ENCODE measurements at regions not wholly inside any gene's neighbourhood (a gene's known extent, or its start where the extent isn't known, plus 50 kb on each side); places are given as distances from the start of the nearest gene placed in this dataset.

DNA sequence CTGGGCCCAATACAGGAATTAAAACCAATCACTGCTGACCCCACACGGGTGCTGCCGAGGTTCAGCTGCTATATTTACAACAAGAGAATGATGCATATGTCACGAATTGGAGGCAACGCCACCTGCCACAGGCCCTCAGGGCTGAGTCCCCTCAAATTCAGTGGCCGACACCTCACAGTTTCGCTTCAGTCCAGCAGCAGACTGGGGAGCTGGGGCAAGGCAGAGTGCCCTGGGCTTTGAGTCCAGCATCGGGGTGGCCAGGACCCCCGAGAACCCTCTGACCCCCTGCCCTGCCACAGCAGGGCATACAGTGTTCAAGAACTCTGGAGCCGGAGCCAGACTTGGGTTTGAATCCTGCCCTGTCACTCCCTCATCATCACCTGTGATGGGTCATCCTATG is 247.2 kb downstream of the CTTN start:
- Mint-ChIP-seq H3K4me1 (ENCODE audit: low read depth, unreplicated experiment) (no peaks in the 10 kb centered on the region), H3K27ac (ENCODE audit: unreplicated experiment) (no peak overlapping the region), H3K9me3 (ENCODE audit: unreplicated experiment) (no peaks in the 10 kb centered on the region), H3K27me3 (ENCODE audit: insufficient read depth, unreplicated experiment) (no peaks in the 10 kb centered on the region), H3K36me3 (ENCODE audit: insufficient read depth, unreplicated experiment) (peaks cover 23% of the 10 kb centered on the region), H3K4me3 (ENCODE audit: unreplicated experiment) (no peak overlapping the region)
- Histone ChIP-seq H3K27me3 (replicated peaks; ENCODE audit: control insufficient read depth, insufficient read depth, low read length) (no peaks in the 10 kb centered on the region), H3K36me3 (ENCODE audit: control insufficient read depth, insufficient read depth, low read length) (peaks cover 1% of the 10 kb centered on the region; the same call in 1 of the 2 replicates), H3K4me1 (no peaks in the 10 kb centered on the region), H3K9me3 (no peaks in the 10 kb centered on the region), H3K4me3 (ENCODE audit: low read depth, low read length) (no peak overlapping the region)
- ChIA-PET POLR2A (no interaction called here), CTCF (no interaction called here)
- DNase-seq, result no peak
- intact Hi-C loops (cut with micrococcal nuclease; ENCODE audit: unreplicated experiment), result no loop called here
- TF ChIP-seq, protein P1, sequence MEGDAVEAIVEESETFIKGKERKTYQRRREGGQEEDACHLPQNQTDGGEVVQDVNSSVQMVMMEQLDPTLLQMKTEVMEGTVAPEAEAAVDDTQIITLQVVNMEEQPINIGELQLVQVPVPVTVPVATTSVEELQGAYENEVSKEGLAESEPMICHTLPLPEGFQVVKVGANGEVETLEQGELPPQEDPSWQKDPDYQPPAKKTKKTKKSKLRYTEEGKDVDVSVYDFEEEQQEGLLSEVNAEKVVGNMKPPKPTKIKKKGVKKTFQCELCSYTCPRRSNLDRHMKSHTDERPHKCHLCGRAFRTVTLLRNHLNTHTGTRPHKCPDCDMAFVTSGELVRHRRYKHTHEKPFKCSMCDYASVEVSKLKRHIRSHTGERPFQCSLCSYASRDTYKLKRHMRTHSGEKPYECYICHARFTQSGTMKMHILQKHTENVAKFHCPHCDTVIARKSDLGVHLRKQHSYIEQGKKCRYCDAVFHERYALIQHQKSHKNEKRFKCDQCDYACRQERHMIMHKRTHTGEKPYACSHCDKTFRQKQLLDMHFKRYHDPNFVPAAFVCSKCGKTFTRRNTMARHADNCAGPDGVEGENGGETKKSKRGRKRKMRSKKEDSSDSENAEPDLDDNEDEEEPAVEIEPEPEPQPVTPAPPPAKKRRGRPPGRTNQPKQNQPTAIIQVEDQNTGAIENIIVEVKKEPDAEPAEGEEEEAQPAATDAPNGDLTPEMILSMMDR (IDR thresholded peaks at IDR 0.05; ENCODE audit: insufficient read depth in 1 of 2, low read depth in 1 of 2, low read length in 1 of 2, severe bottlenecking in 1 of 2, unreplicated experiment in 1 of 2), result no peak
- no TSS peak for BruUV-seq (replicated peaks)

DNA sequence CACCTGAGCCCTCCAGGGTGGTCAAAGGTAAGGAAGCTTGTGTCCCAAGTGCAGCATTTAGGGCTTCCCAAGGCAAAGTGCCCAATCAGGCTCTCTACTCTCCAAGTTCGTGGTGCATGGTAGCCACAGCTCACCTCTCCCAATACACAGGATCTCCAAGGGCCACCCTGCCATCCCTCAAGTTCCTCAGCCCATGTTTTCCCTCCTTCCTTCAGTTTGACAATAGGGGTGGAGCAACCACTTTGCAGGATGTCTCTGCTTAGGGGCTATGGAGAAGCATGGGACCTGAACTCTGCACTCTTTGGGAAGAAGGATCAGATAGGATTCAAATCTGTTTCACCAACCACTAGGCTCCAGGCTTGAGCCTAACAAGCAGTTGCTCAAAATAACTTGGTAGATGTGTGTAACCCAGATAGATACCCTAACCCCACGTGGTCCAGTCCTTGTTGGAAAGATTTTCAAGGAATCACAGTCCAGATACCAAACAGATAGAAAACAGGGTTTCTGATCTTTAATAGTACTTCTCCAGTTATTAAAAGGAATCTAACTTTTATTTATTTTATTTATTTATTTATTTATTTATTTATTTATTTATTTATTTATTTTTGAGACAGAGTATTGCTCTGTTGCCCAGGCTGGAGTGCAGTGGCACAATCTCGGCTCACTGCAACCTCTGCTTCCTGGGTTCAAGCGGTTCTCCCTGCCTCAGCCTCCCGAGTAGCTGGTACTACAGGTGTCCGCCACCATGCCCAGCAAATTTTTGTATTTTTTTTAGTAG is 248.1 kb downstream of the CTTN start:
- POLR2A ChIA-PET, result no interaction called here
- CTCF ChIA-PET, result no interaction called here
- TF ChIP-seq, protein P1 (IDR thresholded peaks at IDR 0.05; ENCODE audit: insufficient read depth in 1 of 2, low read depth in 1 of 2, low read length in 1 of 2, severe bottlenecking in 1 of 2, unreplicated experiment in 1 of 2), result no peak
- Mint-ChIP-seq H3K27ac (ENCODE audit: unreplicated experiment) (peak overlapping the region; percentile 4), H3K27me3 (ENCODE audit: insufficient read depth, unreplicated experiment) (no peaks in the 10 kb centered on the region), H3K4me3 (ENCODE audit: unreplicated experiment) (no peak overlapping the region), H3K9me3 (ENCODE audit: unreplicated experiment) (no peaks in the 10 kb centered on the region), H3K36me3 (ENCODE audit: insufficient read depth, unreplicated experiment) (peaks cover 33% of the 10 kb centered on the region), H3K4me1 (ENCODE audit: low read depth, unreplicated experiment) (no peaks in the 10 kb centered on the region)
- H3K9me3 ChIP-seq, result no peaks in the 10 kb centered on the region
- 0 out of 2 replicates have a peak, but pooled peaks cover 1% of the 10 kb centered on the region for H3K36me3 ChIP-seq (ENCODE audit: control insufficient read depth, insufficient read depth, low read length)
- H3K27me3 ChIP-seq (replicated peaks; ENCODE audit: control insufficient read depth, insufficient read depth, low read length), result no peaks in the 10 kb centered on the region
- no peak overlapping the region for H3K4me3 ChIP-seq (ENCODE audit: low read depth, low read length)
- no peak for DNase-seq
- intact Hi-C loops (cut with micrococcal nuclease; ENCODE audit: unreplicated experiment), result no loop called here
- no TSS peak for BruUV-seq (replicated peaks)
- no peaks in the 10 kb centered on the region for H3K4me1 ChIP-seq

DNA sequence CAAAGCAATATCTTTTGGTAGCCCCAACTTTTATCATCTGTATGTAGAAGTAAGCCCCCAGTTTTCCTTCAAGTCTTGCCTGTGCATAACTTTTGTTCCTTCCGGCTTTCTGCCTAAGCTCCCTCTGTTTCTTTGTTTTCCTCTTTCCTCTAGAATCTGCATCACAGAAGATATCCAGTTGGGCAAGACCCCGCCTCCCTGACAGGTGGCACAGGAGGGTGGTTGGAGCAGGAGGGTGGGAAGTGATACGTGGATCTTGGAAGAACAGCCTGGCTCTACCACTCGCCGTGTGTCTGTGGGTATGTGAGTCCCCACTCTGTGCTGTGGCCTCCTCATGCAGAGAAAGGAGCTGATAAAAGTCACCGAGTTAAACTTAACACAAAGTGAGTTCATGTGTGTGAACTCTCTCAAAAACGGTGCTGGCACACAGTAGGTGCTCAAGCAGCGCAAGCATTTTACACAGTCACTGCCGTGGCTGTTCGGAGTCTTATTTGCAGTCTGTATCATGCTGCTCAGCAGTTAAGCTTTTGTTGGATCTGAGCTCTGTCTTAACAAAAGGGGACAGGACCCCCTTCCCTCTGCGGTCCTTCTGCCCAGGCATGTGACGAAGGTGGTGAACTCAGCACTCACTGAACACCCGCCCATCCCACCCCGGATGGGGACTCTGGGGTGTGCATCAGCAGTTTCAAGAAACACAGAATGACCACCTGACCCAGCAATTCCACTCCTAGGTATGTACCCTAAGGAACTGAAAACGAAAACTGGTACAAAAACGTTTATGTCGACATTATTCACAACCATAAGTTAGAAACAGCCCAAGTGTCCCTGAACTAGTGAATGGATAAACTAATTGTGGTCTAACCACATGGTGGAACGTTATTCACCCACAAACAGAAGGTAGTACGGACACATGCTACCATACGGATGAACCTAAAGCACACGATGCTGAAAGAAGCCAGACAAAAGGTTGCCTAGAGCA is 249.1 kb downstream of the CTTN start:
- ChIA-PET CTCF (no interaction called here), POLR2A (no interaction called here)
- Histone ChIP-seq H3K27me3 (replicated peaks; ENCODE audit: control insufficient read depth, insufficient read depth, low read length) (no peaks in the 10 kb centered on the region), H3K4me3 (ENCODE audit: low read depth, low read length) (no peak overlapping the region), H3K36me3 (ENCODE audit: control insufficient read depth, insufficient read depth, low read length) (0 out of 2 replicates have a peak, but pooled peaks cover 1% of the 10 kb centered on the region), H3K9me3 (no peaks in the 10 kb centered on the region), H3K4me1 (no peaks in the 10 kb centered on the region)
- Mint-ChIP-seq H3K9me3 (ENCODE audit: unreplicated experiment) (no peaks in the 10 kb centered on the region), H3K4me3 (ENCODE audit: unreplicated experiment) (no peak overlapping the region), H3K36me3 (ENCODE audit: insufficient read depth, unreplicated experiment) (peaks cover 33% of the 10 kb centered on the region), H3K4me1 (ENCODE audit: low read depth, unreplicated experiment) (no peaks in the 10 kb centered on the region), H3K27ac (ENCODE audit: unreplicated experiment) (no peak overlapping the region), H3K27me3 (ENCODE audit: insufficient read depth, unreplicated experiment) (no peaks in the 10 kb centered on the region)
- TF ChIP-seq, protein P1 (IDR thresholded peaks at IDR 0.05; ENCODE audit: insufficient read depth in 1 of 2, low read depth in 1 of 2, low read length in 1 of 2, severe bottlenecking in 1 of 2, unreplicated experiment in 1 of 2), result no peak
- no peak for DNase-seq
- intact Hi-C loops (cut with micrococcal nuclease; ENCODE audit: unreplicated experiment), result no loop called here
- no TSS peak for BruUV-seq (replicated peaks)

Data from Caco-2 (cell line).